Activated T-helper 1 cell treated with Interleukin-2 at 50 U/mL for 16 hours (primary cell): ENCODE measurements at regions not wholly inside any gene's neighbourhood (a gene's known extent, or its start where the extent isn't known, plus 50 kb on each side); places are given as distances from the start of the nearest gene placed in this dataset.

ENCODE experiments used
- DNase-seq: peaks from one replicate; pipeline ENCODE4 v3.0.0-alpha.2; 2020; ENCODE audit warnings: low read depth

DNA sequence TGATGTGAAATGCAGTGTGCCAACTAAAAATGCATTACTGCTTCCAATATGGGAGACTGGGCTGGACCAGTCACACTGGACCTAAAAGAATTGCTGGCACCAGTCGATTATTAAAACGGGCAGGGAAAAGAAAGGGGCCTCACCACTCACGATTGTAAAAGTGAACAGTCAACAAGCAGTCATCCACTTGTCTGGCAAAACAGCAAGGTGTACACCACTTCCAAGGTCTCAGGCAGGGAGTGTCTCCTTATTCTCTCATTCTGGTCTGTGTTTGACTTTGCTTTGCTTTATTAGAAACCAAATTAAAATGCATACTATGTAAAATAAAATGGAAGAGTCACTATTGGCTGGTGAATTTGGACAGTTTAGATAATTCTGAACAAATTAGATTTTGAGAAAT is 57.8 kb upstream of the TRPM3 start:
- no peak for DNase-seq

DNA sequence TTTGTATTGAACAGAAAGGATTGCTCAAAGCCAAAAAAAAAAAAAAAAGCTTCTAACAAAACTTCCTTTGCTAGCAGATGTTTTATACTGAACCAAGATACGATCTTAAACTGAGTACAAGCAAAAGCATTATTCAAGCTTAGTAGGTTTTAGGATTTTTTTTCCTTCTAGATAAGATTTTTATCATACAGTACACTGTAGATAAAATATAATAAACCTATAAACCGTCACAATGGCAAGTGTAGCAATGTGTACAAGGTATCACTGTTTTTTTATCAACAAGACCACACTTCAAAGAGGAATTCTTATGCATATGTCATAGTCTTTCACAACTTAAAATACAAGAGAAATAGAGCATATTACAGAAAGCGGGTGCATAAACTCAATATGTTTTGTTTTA is 56.5 kb upstream of the TRPM3 start:
- DNase-seq = no peak

DNA sequence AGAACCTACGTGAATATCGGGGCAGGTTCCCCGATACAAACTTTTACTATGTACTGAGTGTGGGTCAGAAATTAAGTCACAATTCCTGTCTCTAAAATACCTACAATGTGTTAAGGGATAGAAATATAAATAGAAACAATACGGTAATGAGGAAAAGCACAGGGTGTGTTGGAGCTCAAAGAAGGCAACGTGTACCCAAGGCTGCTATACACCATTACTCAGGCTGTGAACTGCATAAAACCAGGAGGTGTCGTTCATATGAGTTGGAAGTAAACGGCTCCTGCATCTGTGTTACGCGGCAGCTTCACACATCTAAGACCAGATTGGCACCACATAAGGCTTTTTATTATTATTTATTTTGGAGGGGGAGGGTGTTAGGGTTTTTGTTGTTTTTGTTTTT is 50.1 kb upstream of the TRPM3 start:
- DNase-seq = no peak
